Gastroesophageal sphincter (tissue), 3 donors: ENCODE measurements at regions not wholly inside any gene's neighbourhood (a gene's known extent, or its start where the extent isn't known, plus 50 kb on each side); places are given as distances from the start of the nearest gene placed in this dataset.

Experiments
- CTCF ChIP-seq, 4 experiments: fragments of 200-600 bp in 2 of 4; fragments of 450-650 bp in 2 of 4; sonication (generic) in 1 of 4; IDR thresholded peaks; one replicate each; pipeline ENCODE4 v1.5.1; 2017 to 2019; ENCODE audit warnings: antibody characterized with exemption in 4 of 4, mild to moderate bottlenecking in 2 of 4, moderate library complexity in 2 of 4
- EP300 ChIP-seq: sonication (generic); formaldehyde crosslinking; IDR thresholded peaks from one replicate; pipeline ENCODE4 v1.6.1; 2017; ENCODE audit warnings: antibody characterized with exemption, mild to moderate bottlenecking
- POLR2A ChIP-seq, 2 donors: fragments of 450-650 bp; IDR thresholded peaks; one replicate each; pipeline ENCODE4 v1.6.1; 2017; ENCODE audit warnings: antibody characterized with exemption in 2 of 2, mild to moderate bottlenecking in 2 of 2, moderate library complexity in 1 of 2
- POLR2AphosphoS5 ChIP-seq: sonication (generic); formaldehyde crosslinking; IDR thresholded peaks from one replicate; pipeline ENCODE4 v1.6.1; 2017; ENCODE audit warnings: antibody characterized with exemption

GRCh38 chr1:108028841-108029388, 63.9 kb upstream of the VAV3 start:
- TF ChIP-seq CTCF (IDR thresholded peaks at IDR 0.05) (no peak), POLR2AphosphoS5 (no peak), POLR2A (IDR thresholded peaks at IDR 0.05) (no peak), EP300 (no peak)
